SW480 (cell line): ENCODE measurements at regions not wholly inside any gene's neighbourhood (a gene's known extent, or its start where the extent isn't known, plus 50 kb on each side); places are given as distances from the start of the nearest gene placed in this dataset.

Experiments
- DNase-seq: peaks from one replicate; pipeline ENCODE4 v3.0.0-alpha.2; 2016; ENCODE audit warnings: low spot score

- DNase-seq, result peak; percentile 88
Measured at GRCh38 chr6:105608711-105609374, 206.0 kb upstream of the PREP start.

DNA sequence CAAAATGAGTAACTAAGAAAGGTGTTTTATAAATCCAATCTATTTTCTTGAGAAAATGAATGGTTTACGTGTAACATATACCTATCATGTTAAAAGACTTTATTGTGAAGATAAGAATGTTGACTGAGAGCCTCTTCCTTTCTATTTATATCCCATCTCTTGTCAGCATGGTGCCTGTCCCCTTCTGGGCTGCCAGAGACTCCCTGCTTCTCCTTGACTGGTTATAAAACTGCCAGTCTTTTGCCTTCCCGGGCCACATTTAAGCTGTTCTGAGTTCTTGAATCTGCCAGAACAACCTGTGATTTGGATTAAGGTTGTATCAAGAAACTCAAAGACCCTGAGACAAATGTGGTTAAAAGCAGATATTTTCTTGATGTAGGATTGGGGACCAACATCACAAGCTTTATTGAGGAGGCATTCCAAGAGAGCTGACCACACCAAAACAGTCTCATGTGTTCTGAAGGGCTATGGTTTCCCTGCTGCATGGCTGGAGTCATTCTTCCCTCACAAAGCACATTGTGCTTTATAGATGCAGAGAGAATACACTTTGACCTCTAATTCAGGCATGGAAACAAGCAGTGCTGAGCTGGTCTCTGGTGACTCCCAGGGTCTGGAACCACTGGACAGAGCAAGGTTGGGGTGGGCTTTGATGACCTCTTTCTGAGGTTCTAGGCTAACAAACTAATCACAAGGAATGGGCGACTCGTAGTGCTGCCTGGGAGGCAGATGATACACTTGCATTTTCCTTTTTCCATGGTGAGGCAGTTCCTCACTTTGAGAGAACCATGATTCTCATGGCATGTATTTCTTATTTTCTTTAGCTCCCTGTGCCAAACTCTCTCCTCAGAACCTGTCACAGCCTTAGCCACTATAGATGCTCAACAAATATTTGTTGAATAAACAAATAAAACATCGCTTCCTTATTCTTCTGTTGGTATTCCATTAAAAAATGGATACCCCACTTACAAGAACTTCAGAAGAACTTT is 205.0 kb upstream of the PREP start:
- DNase-seq, result no peak

GRCh38 chr6:105606831-105607463 is 204.1 kb upstream of the PREP start:
- DNase-seq, result no peak

DNA sequence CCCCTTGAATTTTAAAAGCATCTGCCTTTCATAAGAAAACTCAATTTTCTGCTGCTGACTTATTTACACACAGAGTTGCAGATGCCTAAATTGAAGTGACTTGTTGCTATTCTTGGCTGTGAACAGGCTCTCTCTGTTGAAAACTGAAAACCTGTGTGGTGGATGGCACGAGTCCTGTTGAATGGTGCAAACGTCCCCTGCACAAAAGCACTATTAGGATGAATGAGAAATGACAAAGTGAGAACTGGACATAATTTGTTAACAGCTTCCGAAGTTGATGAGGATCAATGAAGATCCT is 201.7 kb upstream of the PREP start:
- no peak for DNase-seq

GRCh38 chr6:105603788-105604586 is 201.1 kb upstream of the PREP start:
- DNase-seq, result no peak

GRCh38 chr6:105601541-105602236 is 198.8 kb upstream of the PREP start:
- DNase-seq, result no peak

DNA sequence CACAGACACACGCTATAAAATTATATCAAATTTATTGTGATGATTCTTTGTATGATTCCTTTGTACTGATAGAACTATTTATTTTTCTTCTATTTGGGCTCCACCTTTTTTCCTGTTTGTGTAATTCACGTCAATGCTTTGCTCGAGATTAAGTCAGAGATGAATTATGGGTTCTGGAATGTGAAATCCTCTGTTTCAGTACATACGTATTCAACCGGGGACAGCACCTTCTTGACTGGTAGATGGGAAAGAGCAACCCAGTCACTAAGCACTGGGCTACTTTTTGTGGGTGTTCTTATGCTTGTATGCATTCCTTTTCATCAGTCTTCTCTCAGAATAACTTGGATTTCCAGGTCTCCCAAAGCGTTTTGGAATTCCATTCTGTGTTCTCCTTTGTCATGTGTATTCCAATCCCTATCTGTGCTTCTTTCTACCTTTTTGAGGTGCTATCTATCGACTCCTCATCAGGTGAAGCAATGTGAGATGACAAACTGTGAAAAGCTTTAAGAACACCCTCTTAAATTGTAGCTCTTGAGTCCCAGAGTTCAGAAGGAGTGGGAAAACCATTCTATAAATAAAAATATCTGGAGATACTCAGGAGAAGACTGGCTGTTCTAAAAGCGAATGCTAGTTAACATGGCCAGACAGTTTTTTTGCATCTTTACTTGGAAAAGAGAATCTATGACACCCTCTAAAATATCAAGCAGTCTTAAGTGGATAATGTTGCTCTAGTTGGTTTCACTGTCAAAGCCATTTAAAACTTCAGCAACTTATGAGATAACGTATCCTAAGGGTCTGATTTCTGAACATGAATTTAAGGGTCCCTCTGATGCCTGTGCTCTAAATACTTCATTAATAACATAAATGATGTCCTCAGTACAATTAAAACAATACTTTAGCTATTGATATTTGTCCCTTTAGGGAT is 197.7 kb upstream of the PREP start:
- no peak for DNase-seq

DNA sequence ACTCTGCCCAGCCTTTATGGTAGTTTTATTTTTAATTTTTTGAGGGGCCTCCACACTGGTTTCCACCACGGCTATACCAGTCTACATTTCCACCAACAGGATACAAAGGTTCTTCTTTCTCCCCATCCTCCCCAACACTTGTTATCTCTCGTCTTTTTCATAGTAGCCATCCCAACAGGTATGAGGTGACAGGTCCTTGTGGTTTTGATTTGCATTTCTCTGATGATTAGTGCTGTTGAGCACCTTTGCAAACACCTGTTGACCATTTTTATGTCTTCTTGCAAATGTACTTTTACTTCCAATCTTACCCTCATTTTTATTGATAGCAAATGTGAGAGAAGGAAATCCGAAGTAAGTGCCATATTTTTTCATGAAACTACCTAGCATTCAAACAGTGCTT is 195.4 kb upstream of the PREP start:
- DNase-seq, result no peak

GRCh38 chr6:105596284-105596755 is 193.4 kb upstream of the PREP start:
- peak; percentile 40 for DNase-seq

DNA sequence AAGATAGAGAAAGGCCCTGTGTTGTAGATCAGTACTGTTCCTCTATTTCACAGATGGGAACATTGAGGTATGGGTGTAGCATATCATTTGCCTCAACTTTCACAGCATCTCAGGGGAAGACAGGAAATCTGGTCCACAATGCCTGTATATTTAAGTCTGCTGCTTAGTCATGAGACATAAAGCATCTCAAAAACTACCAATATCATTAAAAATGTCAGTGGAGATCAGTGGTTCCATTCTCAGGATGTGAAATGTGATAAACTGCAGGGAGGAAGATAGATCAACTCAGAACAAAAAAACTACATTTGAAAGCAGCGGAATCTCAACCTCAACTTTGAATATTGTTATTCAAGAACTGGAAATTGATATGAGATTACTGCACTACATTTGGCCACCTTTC is 192.9 kb upstream of the PREP start:
- no peak for DNase-seq

GRCh38 chr6:105594821-105595220 is 191.9 kb upstream of the PREP start:
- no peak for DNase-seq

DNA sequence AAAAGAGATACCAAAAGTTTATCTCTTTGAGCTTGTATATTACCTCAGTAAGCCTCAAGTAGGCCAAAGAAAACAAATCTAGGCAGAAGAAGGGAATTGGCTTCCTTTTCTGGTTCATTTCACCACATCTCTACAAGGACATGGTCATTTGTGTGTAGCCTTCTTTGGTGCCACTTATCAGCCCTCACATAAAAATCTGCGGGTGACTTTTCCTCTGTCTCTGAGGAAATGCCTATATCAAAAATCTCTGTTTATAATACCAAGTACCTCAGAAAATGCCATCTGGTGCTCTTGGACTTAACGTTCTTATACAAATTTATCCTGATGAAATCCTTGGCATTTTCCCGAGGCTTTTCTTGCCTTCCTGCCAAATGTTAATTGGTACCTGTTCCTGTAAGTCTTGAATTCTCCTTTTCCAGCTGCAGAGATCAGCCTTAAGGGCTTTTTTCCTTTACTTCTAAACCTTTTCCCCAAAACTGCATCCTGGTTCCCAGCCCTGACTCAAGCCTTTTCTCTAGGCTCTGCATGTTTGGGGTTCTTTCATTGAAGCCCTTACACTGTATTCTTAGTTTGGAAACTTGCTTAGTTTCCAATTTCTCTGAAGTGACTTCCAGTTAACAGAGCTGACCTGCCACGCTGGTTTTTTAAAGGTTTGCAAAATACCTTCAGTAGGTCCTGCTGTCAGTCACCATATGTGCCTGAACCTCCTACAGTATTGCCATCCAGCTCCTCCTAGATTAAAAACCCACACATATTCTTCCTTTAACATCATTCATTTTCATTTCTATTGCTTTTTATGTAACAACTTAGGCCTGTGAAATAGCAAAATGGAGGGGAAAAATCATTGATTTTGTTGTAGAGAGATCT is 191.2 kb upstream of the PREP start:
- no peak for DNase-seq

- DNase-seq, result peak; percentile 36
Measured at GRCh38 chr6:105593056-105593690, 190.3 kb upstream of the PREP start.

DNA sequence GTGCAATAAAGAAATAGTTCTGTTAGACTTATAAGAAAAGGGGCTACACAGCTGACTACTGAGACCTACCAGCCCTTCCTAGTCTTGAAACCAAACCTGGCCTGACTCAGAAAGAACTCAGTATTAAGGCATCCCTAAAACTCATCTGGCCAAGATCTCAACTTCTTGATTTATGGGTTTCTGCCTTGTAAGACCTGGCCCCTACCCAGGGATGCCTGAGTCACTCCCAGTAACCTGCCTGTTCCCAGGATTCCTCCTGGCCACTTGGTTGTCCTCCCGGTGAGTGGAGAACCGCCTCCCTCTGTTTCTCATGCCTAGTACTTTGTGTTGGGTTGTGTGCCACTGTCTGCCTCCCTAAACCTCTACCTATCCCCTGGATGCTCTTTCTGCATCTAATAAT is 189.4 kb upstream of the PREP start:
- DNase-seq, result no peak

GRCh38 chr6:105591053-105591452 is 188.2 kb upstream of the PREP start:
- no peak for DNase-seq

DNA sequence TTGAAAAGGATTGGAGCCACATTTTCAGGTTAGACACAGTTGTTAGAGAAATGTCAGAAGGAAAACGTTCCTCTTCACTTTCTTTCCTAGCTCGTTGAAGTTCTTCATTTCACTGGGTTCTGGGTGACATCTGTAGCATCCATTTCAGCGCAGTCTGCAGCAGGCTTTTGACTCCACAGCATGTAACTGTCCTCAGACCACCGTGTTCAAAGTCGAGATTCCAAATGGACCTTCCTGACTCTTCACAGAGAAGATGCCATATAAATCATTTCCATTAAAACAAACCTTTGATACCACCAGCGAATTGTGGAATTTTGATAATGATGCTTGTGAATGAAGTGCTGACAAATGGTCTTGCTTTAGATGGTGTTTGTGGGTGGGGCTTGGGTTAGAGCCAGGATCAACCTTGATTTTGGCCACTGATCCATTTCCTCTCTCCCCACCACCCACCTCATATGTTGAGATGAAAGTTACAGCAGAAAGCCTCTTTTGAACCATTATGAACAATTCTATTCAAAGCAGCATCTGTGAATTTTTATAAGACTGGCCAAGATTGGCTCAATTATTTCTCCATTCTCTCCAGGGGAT is 185.3 kb upstream of the PREP start:
- DNase-seq, result no peak

- no peak for DNase-seq
Measured at GRCh38 chr6:105587349-105588122, 184.7 kb upstream of the PREP start.
